22Rv1 (cell line): ENCODE measurements at regions not wholly inside any gene's neighbourhood (a gene's known extent, or its start where the extent isn't known, plus 50 kb on each side); places are given as distances from the start of the nearest gene placed in this dataset.

Experiments
- CTCF ChIP-seq: fragments of 450-650 bp; IDR thresholded peaks from 2 replicates; pipeline ENCODE4 v1.5.1; 2017; ENCODE audit warnings: mild to moderate bottlenecking
- ZFX ChIP-seq: fragments of 450-650 bp; IDR thresholded peaks from 2 replicates; pipeline ENCODE4 v1.6.1; 2017; ENCODE audit warnings: antibody characterized with exemption, borderline replicate concordance

GRCh38 chr6:163793011-163793983 is 378.8 kb downstream of the QKI start:
- TF ChIP-seq CTCF (no peak), ZFX (no peak)
